ENCODE measurements at regions not wholly inside any gene's neighbourhood (a gene's known extent, or its start where the extent isn't known, plus 50 kb on each side); places are given as distances from the start of the nearest gene placed in this dataset.

GRCh38 chr11:95337175-95337957 lies 106.4 kb upstream of the SESN3 start:
- Histone ChIP-seq H3K4me1 (ENCODE audit: insufficient read depth, low read length, poor library complexity, severe bottlenecking) (peaks cover 35% of the 10 kb centered on the region), H3K27ac (ENCODE audit: low read depth, low read length, poor library complexity, severe bottlenecking) (peak overlapping the region; percentile 76), H3K9me3 (ENCODE audit: low read depth, low read length, poor library complexity, severe bottlenecking) (no peaks in the 10 kb centered on the region), H3K4me3 (ENCODE audit: low read depth, low read length, poor library complexity, severe bottlenecking) (no peak overlapping the region), H3K36me3 (ENCODE audit: insufficient read depth, low read length, poor library complexity, severe bottlenecking) (no peaks in the 10 kb centered on the region), H3K27me3 (replicated peaks; ENCODE audit: insufficient read depth, low read depth, low read length, poor library complexity) (no peaks in the 10 kb centered on the region)
- intact Hi-C loops (cut with micrococcal nuclease; ENCODE audit: unreplicated experiment), result no loop called here
- DNase-seq (ENCODE audit: low spot score), result peak; percentile 75
- TF ChIP-seq EZH2 (IDR thresholded peaks at IDR 0.05; ENCODE audit: borderline replicate concordance, low read depth, low read length, poor library complexity, severe bottlenecking) (no peak), CTCF (conservative IDR thresholded peaks at IDR 0.05; ENCODE audit: low read depth, low read length) (no peak)
- no TSS peak for BruUV-seq (replicated peaks)
- ChIA-PET CTCF (interaction anchor here (0.7 kb wide), 2 partner anchors 431 to 1362 kb away, joined by 4 to 10 read pairs; no protein-coding TSS in a partner anchor), POLR2A (ENCODE audit: low non-redundant PET) (interaction anchor here (0.5 kb wide), 1 partner anchor 51 kb away, joined by 3 read pairs; no protein-coding TSS in a partner anchor)

- Histone ChIP-seq H3K4me1 (ENCODE audit: insufficient read depth, low read length, poor library complexity, severe bottlenecking) (peaks cover 35% of the 10 kb centered on the region), H3K27me3 (replicated peaks; ENCODE audit: insufficient read depth, low read depth, low read length, poor library complexity) (no peaks in the 10 kb centered on the region), H3K36me3 (ENCODE audit: insufficient read depth, low read length, poor library complexity, severe bottlenecking) (no peaks in the 10 kb centered on the region), H3K27ac (ENCODE audit: low read depth, low read length, poor library complexity, severe bottlenecking) (no peak overlapping the region), H3K9me3 (ENCODE audit: low read depth, low read length, poor library complexity, severe bottlenecking) (no peaks in the 10 kb centered on the region), H3K4me3 (ENCODE audit: low read depth, low read length, poor library complexity, severe bottlenecking) (no peak overlapping the region)
- ChIA-PET POLR2A (ENCODE audit: low non-redundant PET) (no interaction called here), CTCF (no interaction called here)
- peak; percentile 57 for DNase-seq (ENCODE audit: low spot score)
- BruUV-seq (replicated peaks), result no TSS peak
- intact Hi-C loops (cut with micrococcal nuclease; ENCODE audit: unreplicated experiment), result no loop called here
- TF ChIP-seq EZH2 (IDR thresholded peaks at IDR 0.05; ENCODE audit: borderline replicate concordance, low read depth, low read length, poor library complexity, severe bottlenecking) (no peak), CTCF (conservative IDR thresholded peaks at IDR 0.05; ENCODE audit: low read depth, low read length) (no peak)
These were observed 105.0 kb upstream of the SESN3 start for GRCh38 chr11:95335989-95336388.

- POLR2A ChIA-PET (ENCODE audit: low non-redundant PET), result no interaction called here
- Histone ChIP-seq H3K27ac (ENCODE audit: low read depth, low read length, poor library complexity, severe bottlenecking) (no peak overlapping the region), H3K27me3 (replicated peaks; ENCODE audit: insufficient read depth, low read depth, low read length, poor library complexity) (no peaks in the 10 kb centered on the region), H3K9me3 (ENCODE audit: low read depth, low read length, poor library complexity, severe bottlenecking) (no peaks in the 10 kb centered on the region), H3K4me3 (ENCODE audit: low read depth, low read length, poor library complexity, severe bottlenecking) (no peak overlapping the region), H3K36me3 (ENCODE audit: insufficient read depth, low read length, poor library complexity, severe bottlenecking) (no peaks in the 10 kb centered on the region), H3K4me1 (ENCODE audit: insufficient read depth, low read length, poor library complexity, severe bottlenecking) (peaks cover 5% of the 10 kb centered on the region)
- no peak for TF ChIP-seq EZH2 (IDR thresholded peaks at IDR 0.05; ENCODE audit: borderline replicate concordance, low read depth, low read length, poor library complexity, severe bottlenecking)
- BruUV-seq (replicated peaks), result no TSS peak
- CTCF ChIA-PET, result no interaction called here
- intact Hi-C loops (cut with micrococcal nuclease; ENCODE audit: unreplicated experiment), result no loop called here
- no peak for DNase-seq (ENCODE audit: low spot score)
These were observed 100.2 kb upstream of the SESN3 start for GRCh38 chr11:95331161-95331560.

GRCh38 chr11:95330302-95330701 lies 99.3 kb upstream of the SESN3 start:
- no TSS peak for BruUV-seq (replicated peaks)
- CTCF ChIA-PET, result no interaction called here
- Histone ChIP-seq H3K36me3 (ENCODE audit: insufficient read depth, low read length, poor library complexity, severe bottlenecking) (no peaks in the 10 kb centered on the region), H3K27ac (ENCODE audit: low read depth, low read length, poor library complexity, severe bottlenecking) (no peak overlapping the region), H3K9me3 (ENCODE audit: low read depth, low read length, poor library complexity, severe bottlenecking) (no peaks in the 10 kb centered on the region), H3K4me1 (ENCODE audit: insufficient read depth, low read length, poor library complexity, severe bottlenecking) (no peaks in the 10 kb centered on the region), H3K27me3 (replicated peaks; ENCODE audit: insufficient read depth, low read depth, low read length, poor library complexity) (no peaks in the 10 kb centered on the region), H3K4me3 (ENCODE audit: low read depth, low read length, poor library complexity, severe bottlenecking) (no peak overlapping the region)
- TF ChIP-seq CTCF (conservative IDR thresholded peaks at IDR 0.05; ENCODE audit: low read depth, low read length) (no peak), EZH2 (IDR thresholded peaks at IDR 0.05; ENCODE audit: borderline replicate concordance, low read depth, low read length, poor library complexity, severe bottlenecking) (no peak)
- POLR2A ChIA-PET (ENCODE audit: low non-redundant PET), result no interaction called here
- peak; percentile 27 for DNase-seq (ENCODE audit: low spot score)
- intact Hi-C loops (cut with micrococcal nuclease; ENCODE audit: unreplicated experiment), result no loop called here

Measured in A673 (cell line).